ENCODE measurements at regions not wholly inside any gene's neighbourhood (a gene's known extent, or its start where the extent isn't known, plus 50 kb on each side); places are given as distances from the start of the nearest gene placed in this dataset.

- H3K9me1 ChIP-seq (ENCODE audit: control insufficient read depth, insufficient read depth, low read length), result no peaks in the 10 kb centered on the region
- no peak for TF ChIP-seq CBX2 (IDR thresholded peaks at IDR 0.05; ENCODE audit: insufficient read depth, low read length, poor library complexity, severe bottlenecking)
- no peak for TF ChIP-seq FUS (optimal IDR thresholded peaks at IDR 0.05; ENCODE audit: low read depth, low read length)
- no peak for TF ChIP-seq SRSF7 (optimal IDR thresholded peaks at IDR 0.05; ENCODE audit: low read depth, low read length)
- no peak for TF ChIP-seq KLF16 (IDR thresholded peaks at IDR 0.05)
- no peak for TF ChIP-seq SMARCA4 (IDR thresholded peaks at IDR 0.05)
- TF ChIP-seq BRD4 (IDR thresholded peaks at IDR 0.05), result no peak
- H3K4me1 ChIP-seq (replicated peaks in 1 of 2; ENCODE audit: control insufficient read depth in 2 of 2, insufficient read depth in 2 of 2, low read length in 2 of 2), result no peaks in the 10 kb centered on the region
- H3K27me3 ChIP-seq (ENCODE audit: control insufficient read depth in 2 of 2, insufficient read depth in 2 of 2, low read length in 2 of 2), result no peaks in the 10 kb centered on the region
- H2AFZ ChIP-seq (ENCODE audit: low read depth, low read length), result no peak overlapping the region
- no peaks in the 10 kb centered on the region for H3K79me2 ChIP-seq (ENCODE audit: control insufficient read depth, insufficient read depth, low read length)
- CTCF ChIA-PET (ENCODE audit: low intra/inter-chr PET ratio), result no interaction called here
- ATAC-seq, result no peak
- no peak for FAIRE-seq
- 2% methylated on average over 3 of the region's 3 CpGs for WGBS (ENCODE audit: insufficient coverage, low coverage, missing lambda C conversion rate)
- no peak overlapping the region for H3K9ac ChIP-seq (ENCODE audit: insufficient read depth in 1 of 2, low read depth in 2 of 2, low read length in 2 of 2)
- intact Hi-C loops (cut with micrococcal nuclease), result no loop called here
- no peaks in the 10 kb centered on the region for H3K36me3 ChIP-seq (ENCODE audit: control insufficient read depth, insufficient read depth, low read length)
- H3K27ac ChIP-seq (ENCODE audit: extremely low read depth, low read depth, low read length), result no peak overlapping the region
- in situ Hi-C loops (cut with MboI), result no loop called here
- BruUV-seq (replicated peaks), result no TSS peak
- DNase-seq (ENCODE audit: extremely low read depth in 1 of 4, low spot score in 3 of 4), result no peak
- POLR2A ChIA-PET, result no interaction called here
- no peak overlapping the region for H3K4me3 ChIP-seq
- no peaks in the 10 kb centered on the region for H3K9me3 ChIP-seq (replicated peaks; ENCODE audit: control insufficient read depth, insufficient read depth, low read depth, low read length)
- no peaks in the 10 kb centered on the region for H4K20me1 ChIP-seq (replicated peaks; ENCODE audit: control insufficient read depth, insufficient read depth, low read length)
- H3K4me2 ChIP-seq (ENCODE audit: insufficient read depth, low read length), result no peak overlapping the region
Observed at GRCh38 chr3:110384601-110385000, 687.0 kb upstream of the NECTIN3 start.

- no peak for TF ChIP-seq ZC3H4 (CRISPR knock-in tag; IDR thresholded peaks at IDR 0.05; ENCODE audit: borderline replicate concordance)
- TF ChIP-seq POLR2B (IDR thresholded peaks at IDR 0.05; ENCODE audit: low read depth, partially characterized antibody), result no peak
- TF ChIP-seq SOX6 (IDR thresholded peaks at IDR 0.05), result no peak
- no peak for TF ChIP-seq NBN (IDR thresholded peaks at IDR 0.05; ENCODE audit: low read depth)
- no peak for TF ChIP-seq CBFA2T2 (conservative IDR thresholded peaks at IDR 0.05)
- TF ChIP-seq TCF7 (IDR thresholded peaks at IDR 0.05; ENCODE audit: borderline replicate concordance), result no peak
- no peak for TF ChIP-seq ZNF75A (CRISPR knock-in tag; IDR thresholded peaks at IDR 0.05)
Observed at GRCh38 chr3:110389005-110389404, 682.6 kb upstream of the NECTIN3 start.

More at GRCh38 chr3:110389005-110389404, 682.6 kb upstream of the NECTIN3 start:
- Histone ChIP-seq H3K27me3 (ENCODE audit: control insufficient read depth in 2 of 2, insufficient read depth in 2 of 2, low read length in 2 of 2) (no peaks in the 10 kb centered on the region), H2AFZ (ENCODE audit: low read depth, low read length) (no peak overlapping the region), H3K9me1 (ENCODE audit: control insufficient read depth, insufficient read depth, low read length) (no peaks in the 10 kb centered on the region), H3K79me2 (ENCODE audit: control insufficient read depth, insufficient read depth, low read length) (no peaks in the 10 kb centered on the region), H3K4me3 (no peak overlapping the region), H3K36me3 (ENCODE audit: control insufficient read depth, insufficient read depth, low read length) (no peaks in the 10 kb centered on the region), H3K9me3 (replicated peaks; ENCODE audit: control insufficient read depth, insufficient read depth, low read depth, low read length) (no peaks in the 10 kb centered on the region), H3K4me1 (replicated peaks in 1 of 2; ENCODE audit: control insufficient read depth in 2 of 2, insufficient read depth in 2 of 2, low read length in 2 of 2) (no peaks in the 10 kb centered on the region), H3K4me2 (ENCODE audit: insufficient read depth, low read length) (no peak overlapping the region), H3K9ac (ENCODE audit: insufficient read depth in 1 of 2, low read depth in 2 of 2, low read length in 2 of 2) (no peak overlapping the region), H3K27ac (ENCODE audit: extremely low read depth, low read depth, low read length) (no peak overlapping the region), H4K20me1 (replicated peaks; ENCODE audit: control insufficient read depth, insufficient read depth, low read length) (no peaks in the 10 kb centered on the region)
- no TSS peak for BruUV-seq (replicated peaks)
- intact Hi-C loops (cut with micrococcal nuclease), result no loop called here
- FAIRE-seq (no peak), ATAC-seq (no peak), DNase-seq (ENCODE audit: extremely low read depth in 1 of 4, low spot score in 3 of 4) (no peak)
- ChIA-PET POLR2A (no interaction called here), CTCF (ENCODE audit: low intra/inter-chr PET ratio) (no interaction called here)
- in situ Hi-C loops (cut with MboI), result no loop called here

Measured in K562 (cell line).